GM21825 (cell line): ENCODE measurements at regions not wholly inside any gene's neighbourhood (a gene's known extent, or its start where the extent isn't known, plus 50 kb on each side); places are given as distances from the start of the nearest gene placed in this dataset.

ENCODE experiments used
- ATAC-seq: cut with Tn5 transposase; IDR thresholded peaks from one replicate; pipeline ENCODE4 v1.9.1; 2021; ENCODE audit warnings: mild to moderate bottlenecking, moderate library complexity; ENCODE audit not compliant: unreplicated experiment

DNA sequence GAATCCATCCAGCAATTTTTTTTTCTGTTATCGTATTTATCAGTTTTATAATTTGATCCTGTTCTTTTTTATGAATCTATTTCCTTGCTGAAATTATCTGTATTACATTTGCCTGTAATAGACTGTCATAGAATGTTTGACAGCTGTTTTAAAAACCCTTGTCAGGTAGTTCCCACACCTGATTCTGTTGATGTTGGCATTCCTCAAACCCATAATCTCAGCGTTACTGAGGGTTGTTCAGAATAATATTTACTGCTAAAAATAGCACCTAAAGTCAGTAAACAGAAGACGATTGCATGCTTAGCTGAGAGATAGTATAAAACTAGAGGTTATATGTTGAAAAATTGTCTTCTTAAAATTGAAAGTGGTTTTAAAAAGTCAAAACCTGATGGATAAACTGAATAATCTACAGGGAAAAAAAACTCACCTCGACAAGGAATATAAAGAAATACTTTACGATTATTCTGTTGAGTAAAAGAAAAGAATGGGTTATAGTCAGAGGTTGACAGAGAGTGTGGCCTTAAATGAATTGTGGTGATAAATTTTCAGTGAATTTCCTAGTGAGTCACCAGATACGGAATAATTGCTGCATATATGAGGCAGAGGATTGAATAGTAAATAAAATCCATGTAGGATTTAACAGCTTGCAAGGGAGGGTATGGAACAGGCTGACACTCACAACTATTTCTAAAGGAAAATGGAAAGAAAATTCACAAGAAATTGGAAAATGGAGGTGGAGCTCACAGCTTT, 824.1 kb upstream of the IGFBP3 start:
- ATAC-seq = no peak

DNA sequence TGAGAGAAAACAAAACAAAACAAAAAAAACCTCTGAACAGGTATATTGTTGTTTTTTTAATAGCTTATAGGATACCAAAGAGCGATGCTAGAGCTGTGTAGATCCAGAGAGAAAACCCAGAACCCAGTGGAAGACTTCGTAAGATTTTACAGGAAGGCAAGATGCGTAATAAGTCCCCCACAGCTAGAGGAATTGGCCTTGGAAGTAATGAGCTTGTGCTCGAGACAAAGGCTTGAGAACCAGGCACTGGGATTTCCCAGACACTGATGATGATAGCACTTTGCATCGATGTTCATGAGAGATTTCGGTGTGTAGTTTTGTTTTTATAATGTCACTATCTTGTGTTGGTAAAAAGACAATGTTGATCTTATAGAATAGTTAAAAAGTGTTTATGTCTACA, 821.5 kb upstream of the IGFBP3 start:
- ATAC-seq = no peak

- no peak for ATAC-seq
These were observed 821.0 kb upstream of the IGFBP3 start for GRCh38 chr7:46741938-46742540.

- ATAC-seq = no peak
These were observed 820.1 kb upstream of the IGFBP3 start for GRCh38 chr7:46741181-46741580.

DNA sequence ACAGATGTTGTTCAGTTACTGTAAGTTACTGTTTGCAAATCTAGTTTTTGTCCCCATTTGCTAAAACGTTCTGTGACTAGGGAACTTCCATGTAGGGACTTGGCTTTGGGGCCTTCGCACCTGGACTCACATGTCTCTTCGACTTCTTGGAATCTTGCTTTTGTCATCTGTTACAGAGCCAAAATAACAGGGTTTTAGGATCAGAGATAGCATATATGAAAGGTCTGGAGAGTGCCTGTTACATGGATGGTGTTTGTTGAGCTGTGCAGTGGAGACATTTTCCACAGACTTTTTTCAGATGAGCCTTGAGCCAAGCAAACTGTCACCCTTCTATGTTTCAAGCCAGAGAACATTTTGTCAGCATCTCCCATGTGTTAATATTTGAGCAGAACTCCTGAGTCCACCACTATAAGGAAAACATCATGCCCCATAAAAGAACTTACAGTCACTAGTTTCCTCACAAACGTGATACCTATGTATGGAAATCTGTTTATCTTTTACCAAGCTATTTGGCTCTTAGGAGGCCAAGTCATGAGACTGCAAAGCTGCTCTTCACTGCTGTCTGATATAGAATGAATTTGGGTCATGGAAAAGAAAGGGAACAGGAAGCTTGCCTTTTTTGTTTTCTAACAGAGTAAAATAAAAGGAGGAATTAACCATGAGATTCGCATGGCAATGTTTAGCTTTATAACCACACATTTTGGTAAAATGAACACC, 818.6 kb upstream of the IGFBP3 start:
- no peak for ATAC-seq

DNA sequence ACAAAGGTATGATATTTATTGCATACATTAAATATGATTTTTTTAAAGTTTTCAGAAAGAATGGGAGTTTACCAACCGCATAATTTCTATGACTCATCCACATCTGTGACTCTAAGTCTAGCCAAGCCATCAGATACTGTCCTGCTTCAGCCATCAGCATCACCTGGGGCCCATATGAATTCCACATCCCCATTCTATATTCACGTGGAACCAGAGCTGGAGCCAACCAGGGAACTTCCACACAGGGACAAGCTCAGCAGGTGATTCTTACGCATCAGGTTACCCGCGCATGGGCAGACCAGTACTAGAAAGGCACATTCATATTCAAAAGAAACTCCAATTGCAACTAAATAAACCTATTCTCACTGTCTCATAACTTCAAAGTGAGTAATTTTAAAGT, 817.7 kb upstream of the IGFBP3 start:
- no peak for ATAC-seq

GRCh38 chr7:46738165-46738564, 817.1 kb upstream of the IGFBP3 start:
- ATAC-seq = no peak

- ATAC-seq = no peak
These were observed 804.8 kb upstream of the IGFBP3 start for GRCh38 chr7:46725838-46726237.

- no peak for ATAC-seq
These were observed 804.1 kb upstream of the IGFBP3 start for GRCh38 chr7:46725136-46725535.

DNA sequence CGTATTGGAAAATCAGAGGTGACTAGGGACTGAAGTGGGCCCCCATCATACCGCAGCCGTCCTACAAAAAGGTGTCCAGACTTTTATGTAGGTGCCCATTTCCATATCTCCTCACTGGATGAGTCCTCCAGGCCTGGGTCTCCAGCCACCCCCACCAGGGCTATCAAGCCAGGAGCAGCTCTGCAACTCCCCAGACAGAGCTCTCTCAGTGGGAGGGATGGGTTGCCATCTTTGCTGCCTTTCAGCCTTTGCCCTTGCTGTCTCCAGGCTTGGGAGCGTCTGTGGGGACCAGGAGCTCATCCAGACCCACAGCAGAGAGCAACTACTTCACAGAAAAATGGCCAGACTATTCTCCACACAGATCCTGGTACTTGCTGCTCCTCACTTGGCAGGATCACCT, 802.7 kb upstream of the IGFBP3 start:
- no peak for ATAC-seq

DNA sequence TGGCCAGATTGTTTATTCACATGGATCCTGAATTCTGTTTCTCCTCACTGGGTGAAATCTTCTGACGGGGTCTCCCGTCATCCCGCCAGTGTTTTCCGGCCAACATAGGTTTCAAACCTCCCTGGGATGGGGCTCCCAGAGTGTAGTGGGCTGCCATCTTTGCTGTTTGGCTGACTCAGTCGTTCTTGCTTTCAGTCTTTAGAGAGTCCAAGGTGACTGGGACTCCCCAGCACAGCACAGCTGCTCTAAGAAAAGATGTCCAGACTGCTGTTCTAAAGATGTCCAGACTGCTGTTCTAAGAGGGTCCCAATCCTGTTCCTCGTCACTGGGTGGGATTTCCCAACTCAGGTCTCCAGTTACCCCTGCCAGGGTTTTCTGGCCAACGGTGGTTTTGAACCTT, 801.9 kb upstream of the IGFBP3 start:
- no peak for ATAC-seq

GRCh38 chr7:46720761-46721160, 799.7 kb upstream of the IGFBP3 start:
- no peak for ATAC-seq

DNA sequence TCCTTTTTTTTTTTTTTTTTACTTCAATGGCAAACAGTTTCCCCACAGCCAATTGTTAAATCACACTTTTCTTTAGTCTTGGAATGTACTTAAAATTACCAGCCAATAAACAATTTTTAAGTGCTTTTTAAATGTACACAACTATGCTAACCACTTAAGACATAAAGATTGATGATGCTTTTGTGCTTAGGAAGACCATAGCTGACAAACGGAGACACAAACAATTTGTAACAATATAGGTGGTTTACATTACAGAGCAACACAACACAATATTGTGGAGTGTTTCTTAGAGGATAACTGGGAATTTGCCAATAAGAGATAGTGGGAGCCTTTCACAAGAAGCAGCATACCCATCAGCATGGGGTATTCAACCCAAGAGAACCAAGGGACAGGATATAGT, 798.5 kb upstream of the IGFBP3 start:
- ATAC-seq = no peak

GRCh38 chr7:46716926-46717325, 795.9 kb upstream of the IGFBP3 start:
- no peak for ATAC-seq

GRCh38 chr7:46715579-46715978, 794.5 kb upstream of the IGFBP3 start:
- no peak for ATAC-seq

GRCh38 chr7:46714904-46715303, 793.8 kb upstream of the IGFBP3 start:
- no peak for ATAC-seq

DNA sequence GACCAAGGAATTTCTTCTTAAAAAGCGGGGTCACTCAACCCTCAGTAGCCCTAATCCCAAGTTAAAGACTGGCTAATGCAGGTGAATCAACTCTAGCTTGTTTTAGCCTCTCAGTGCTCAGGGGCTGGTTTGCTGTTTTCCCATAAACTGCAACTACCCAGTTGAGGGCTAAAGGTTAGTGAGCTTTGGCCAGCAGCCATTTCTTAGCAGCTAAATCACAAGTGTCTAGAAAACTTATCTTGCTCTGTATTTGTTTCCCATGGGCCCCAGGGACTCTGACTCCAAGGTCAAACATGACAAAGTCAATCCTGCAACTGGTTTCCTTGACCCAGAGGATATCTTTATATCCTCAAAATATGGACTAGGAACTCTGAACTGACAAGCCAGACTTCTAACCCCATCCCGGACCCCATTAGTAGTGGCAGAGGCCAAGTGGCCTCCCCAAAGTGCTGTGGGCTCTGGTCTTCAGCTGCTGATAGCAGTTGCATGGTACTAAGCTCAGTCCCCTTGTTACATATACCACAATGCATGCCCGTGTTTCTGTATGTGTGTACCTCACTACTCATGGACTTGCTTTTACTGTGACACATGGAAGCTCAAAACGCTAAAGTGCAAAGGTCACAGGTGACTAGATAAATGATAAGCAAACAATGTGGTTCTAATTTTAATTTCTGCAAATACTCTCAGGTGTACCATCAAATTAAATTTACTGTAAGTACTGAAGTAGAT, 793.0 kb upstream of the IGFBP3 start:
- no peak for ATAC-seq

DNA sequence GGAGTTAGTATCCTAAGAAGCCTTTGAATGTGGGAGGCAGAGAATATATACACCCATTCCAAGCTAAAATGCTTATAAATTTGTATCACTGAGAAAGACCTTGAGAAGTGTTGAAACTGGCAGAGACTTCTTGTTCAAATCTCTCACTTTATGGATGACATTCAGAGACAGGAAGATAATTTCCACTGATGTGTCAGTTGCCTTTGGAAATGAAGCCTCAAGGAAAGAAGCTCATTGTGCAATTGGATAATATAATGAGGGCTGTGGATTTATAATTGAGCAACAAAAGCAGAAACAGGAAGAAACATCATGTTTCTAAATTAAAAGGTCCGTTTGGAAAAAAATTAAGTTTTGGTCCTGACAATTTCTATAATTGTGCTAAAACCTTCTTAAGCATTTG, 789.9 kb upstream of the IGFBP3 start:
- no peak for ATAC-seq

GRCh38 chr7:46707973-46708372, 786.9 kb upstream of the IGFBP3 start:
- no peak for ATAC-seq

- ATAC-seq = no peak
These were observed 784.5 kb upstream of the IGFBP3 start for GRCh38 chr7:46705386-46706255.

GRCh38 chr7:46696741-46697140, 775.7 kb upstream of the IGFBP3 start:
- ATAC-seq = no peak
